ENCODE measurements at regions not wholly inside any gene's neighbourhood (a gene's known extent, or its start where the extent isn't known, plus 50 kb on each side); places are given as distances from the start of the nearest gene placed in this dataset.

DNA sequence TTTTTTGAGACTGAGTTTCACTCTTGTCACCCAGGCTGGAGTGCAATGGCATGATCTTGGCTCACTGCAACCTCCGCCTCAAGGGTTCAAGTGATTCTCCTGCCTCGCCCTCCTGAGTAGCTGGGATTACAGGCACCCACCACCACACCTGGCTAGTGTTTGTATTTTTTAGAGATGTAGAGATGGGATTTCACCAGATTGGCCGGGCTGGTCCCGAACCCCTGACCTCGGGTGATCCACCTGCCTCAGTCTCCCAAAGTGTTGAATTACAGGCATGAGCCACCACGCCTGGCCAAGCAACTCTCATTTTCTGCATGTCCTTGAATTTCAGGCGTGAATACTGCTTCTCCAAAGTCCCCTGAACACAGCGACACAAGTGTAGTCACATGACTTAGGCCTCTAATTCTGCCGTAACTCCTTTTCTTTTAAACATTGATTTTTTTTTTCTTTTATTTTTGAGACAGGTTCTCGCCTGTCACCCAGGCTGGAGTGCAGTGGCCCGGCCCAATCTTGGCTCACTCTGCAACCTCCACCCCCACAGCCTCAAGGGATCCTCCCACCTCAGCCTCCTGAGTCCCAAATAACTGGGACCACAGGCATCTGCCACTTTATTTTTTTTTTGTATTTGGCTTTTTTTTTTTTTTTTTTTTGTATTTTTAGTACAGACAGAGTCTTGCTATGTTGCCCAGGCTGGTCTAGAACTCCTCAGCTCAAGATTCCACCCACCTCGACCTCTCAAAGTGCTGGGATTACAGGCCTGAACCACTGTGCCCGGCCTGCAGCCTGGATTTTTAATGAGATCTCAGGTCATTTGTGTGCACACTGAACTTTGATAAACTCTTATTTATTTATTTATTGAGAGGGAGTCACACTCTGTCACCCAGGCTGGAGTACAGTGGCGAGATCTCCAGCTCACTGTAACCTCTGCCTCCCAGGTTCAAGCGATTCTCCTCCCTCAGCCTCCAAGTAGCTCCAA, 124.6 kb downstream of the KCNJ18 start:
- TF ChIP-seq, protein P1, sequence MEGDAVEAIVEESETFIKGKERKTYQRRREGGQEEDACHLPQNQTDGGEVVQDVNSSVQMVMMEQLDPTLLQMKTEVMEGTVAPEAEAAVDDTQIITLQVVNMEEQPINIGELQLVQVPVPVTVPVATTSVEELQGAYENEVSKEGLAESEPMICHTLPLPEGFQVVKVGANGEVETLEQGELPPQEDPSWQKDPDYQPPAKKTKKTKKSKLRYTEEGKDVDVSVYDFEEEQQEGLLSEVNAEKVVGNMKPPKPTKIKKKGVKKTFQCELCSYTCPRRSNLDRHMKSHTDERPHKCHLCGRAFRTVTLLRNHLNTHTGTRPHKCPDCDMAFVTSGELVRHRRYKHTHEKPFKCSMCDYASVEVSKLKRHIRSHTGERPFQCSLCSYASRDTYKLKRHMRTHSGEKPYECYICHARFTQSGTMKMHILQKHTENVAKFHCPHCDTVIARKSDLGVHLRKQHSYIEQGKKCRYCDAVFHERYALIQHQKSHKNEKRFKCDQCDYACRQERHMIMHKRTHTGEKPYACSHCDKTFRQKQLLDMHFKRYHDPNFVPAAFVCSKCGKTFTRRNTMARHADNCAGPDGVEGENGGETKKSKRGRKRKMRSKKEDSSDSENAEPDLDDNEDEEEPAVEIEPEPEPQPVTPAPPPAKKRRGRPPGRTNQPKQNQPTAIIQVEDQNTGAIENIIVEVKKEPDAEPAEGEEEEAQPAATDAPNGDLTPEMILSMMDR (conservative IDR thresholded peaks at IDR 0.05; ENCODE audit: low read length) = no peak
- TF ChIP-seq EZH2phosphoT487 (IDR thresholded peaks at IDR 0.05; ENCODE audit: borderline replicate concordance, low read depth, low read length) = no peak
